ENCODE measurements at regions not wholly inside any gene's neighbourhood (a gene's known extent, or its start where the extent isn't known, plus 50 kb on each side); places are given as distances from the start of the nearest gene placed in this dataset.

DNA sequence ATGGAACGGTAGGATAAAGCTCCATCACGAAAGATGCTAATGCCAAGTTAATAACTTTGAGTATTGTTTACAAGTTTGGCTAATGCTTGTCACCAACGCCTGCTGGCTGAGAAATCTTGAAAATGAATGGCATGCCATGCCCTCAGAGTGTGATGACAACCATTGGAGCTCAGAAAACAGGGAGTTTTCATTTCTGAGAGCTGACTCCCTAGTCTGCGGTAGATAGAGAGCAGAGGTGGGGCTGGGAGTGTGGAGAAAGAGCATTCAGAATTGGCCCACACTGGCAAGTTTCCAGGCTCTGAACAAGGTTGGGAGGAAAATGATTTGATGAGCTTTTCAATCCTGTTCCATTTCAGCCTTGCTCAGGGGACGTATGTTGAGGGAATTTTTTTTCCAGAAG lies 183.9 kb downstream of the CPEB2 start:
- H3K36me3 Mint-ChIP-seq (ENCODE audit: unreplicated experiment), result no peaks in the 10 kb centered on the region
- H3K4me3 Mint-ChIP-seq (ENCODE audit: unreplicated experiment), result no peak overlapping the region
- H3K27ac Mint-ChIP-seq (ENCODE audit: unreplicated experiment), result no peak overlapping the region
- no peaks in the 10 kb centered on the region for H3K4me1 Mint-ChIP-seq (ENCODE audit: low read depth, unreplicated experiment)
- no peaks in the 10 kb centered on the region for H3K27me3 Mint-ChIP-seq (ENCODE audit: unreplicated experiment)
- no peaks in the 10 kb centered on the region for H3K9me3 Mint-ChIP-seq (ENCODE audit: unreplicated experiment)
- TF ChIP-seq, protein P1, sequence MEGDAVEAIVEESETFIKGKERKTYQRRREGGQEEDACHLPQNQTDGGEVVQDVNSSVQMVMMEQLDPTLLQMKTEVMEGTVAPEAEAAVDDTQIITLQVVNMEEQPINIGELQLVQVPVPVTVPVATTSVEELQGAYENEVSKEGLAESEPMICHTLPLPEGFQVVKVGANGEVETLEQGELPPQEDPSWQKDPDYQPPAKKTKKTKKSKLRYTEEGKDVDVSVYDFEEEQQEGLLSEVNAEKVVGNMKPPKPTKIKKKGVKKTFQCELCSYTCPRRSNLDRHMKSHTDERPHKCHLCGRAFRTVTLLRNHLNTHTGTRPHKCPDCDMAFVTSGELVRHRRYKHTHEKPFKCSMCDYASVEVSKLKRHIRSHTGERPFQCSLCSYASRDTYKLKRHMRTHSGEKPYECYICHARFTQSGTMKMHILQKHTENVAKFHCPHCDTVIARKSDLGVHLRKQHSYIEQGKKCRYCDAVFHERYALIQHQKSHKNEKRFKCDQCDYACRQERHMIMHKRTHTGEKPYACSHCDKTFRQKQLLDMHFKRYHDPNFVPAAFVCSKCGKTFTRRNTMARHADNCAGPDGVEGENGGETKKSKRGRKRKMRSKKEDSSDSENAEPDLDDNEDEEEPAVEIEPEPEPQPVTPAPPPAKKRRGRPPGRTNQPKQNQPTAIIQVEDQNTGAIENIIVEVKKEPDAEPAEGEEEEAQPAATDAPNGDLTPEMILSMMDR (IDR thresholded peaks at IDR 0.05; ENCODE audit: partially characterized antibody, unreplicated experiment), result no peak
- DNase-seq, result no peak

DNA sequence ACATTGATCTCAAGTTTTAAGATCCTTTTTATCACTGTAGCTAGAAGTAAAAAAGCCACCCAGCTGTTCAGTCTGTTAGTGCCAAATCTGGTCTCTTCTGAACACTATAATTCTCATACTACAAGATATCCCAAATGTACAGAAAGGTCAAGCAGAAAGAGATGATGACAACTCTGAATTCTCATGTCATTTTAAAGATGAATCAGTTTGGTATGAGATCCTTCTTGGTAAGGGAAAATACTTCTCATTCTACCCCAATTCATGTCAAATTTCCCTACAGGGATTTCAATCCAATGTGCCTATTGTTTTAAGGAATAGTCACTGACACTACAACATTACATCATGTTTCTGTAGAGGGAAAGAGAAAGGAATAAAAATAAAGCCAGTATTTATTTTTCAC lies 184.5 kb downstream of the CPEB2 start:
- H3K9me3 Mint-ChIP-seq (ENCODE audit: unreplicated experiment), result no peaks in the 10 kb centered on the region
- TF ChIP-seq, protein P1 (IDR thresholded peaks at IDR 0.05; ENCODE audit: partially characterized antibody, unreplicated experiment), result no peak
- H3K4me3 Mint-ChIP-seq (ENCODE audit: unreplicated experiment), result no peak overlapping the region
- no peaks in the 10 kb centered on the region for H3K4me1 Mint-ChIP-seq (ENCODE audit: low read depth, unreplicated experiment)
- DNase-seq, result no peak
- H3K27ac Mint-ChIP-seq (ENCODE audit: unreplicated experiment), result no peak overlapping the region
- no peaks in the 10 kb centered on the region for H3K36me3 Mint-ChIP-seq (ENCODE audit: unreplicated experiment)
- H3K27me3 Mint-ChIP-seq (ENCODE audit: unreplicated experiment), result no peaks in the 10 kb centered on the region

DNA sequence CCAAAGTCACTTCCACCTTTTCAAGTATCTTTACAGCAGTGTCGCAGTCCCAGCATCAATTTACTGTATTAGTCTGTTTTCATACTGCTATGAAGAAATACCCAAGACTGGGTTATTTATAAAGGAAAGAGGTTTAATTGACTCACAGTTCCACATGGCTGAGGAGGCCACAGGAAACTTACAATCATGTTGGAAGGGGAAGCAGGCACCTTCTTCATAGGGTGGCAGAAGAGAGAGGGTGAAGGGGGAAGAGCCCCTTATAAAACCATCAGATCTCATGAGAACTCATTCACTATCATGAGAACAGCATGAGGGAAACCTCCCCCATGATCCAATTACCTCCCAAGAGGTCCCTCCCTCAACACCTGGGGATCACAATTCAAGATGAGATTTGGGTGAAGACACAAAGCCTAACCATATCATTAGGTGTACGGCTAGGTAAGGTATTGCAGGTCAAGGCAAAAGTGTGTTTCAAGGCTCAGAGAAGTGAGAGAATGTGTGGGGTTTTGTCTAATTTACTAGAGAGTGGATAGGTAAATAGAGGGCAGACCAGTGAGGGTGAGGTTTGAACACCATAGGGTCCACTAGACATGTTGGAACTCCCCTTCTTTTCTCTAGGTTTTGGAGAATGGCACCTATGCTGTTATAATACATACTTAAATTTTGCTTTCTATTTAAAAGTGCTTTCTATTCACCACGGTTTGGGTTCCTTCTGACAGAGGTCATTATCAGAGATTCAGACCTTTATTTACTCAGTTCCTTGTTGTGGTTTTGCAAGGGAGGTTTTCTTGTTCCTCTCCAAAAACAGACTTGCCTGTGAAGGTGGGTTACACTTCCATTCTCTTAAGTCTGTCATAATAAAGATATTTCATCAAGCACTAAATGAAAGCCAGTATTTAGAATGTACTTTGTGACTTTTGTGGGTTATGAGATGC lies 186.6 kb downstream of the CPEB2 start:
- Mint-ChIP-seq H3K27ac (ENCODE audit: unreplicated experiment) (no peak overlapping the region), H3K9me3 (ENCODE audit: unreplicated experiment) (no peaks in the 10 kb centered on the region), H3K4me3 (ENCODE audit: unreplicated experiment) (no peak overlapping the region)

DNA sequence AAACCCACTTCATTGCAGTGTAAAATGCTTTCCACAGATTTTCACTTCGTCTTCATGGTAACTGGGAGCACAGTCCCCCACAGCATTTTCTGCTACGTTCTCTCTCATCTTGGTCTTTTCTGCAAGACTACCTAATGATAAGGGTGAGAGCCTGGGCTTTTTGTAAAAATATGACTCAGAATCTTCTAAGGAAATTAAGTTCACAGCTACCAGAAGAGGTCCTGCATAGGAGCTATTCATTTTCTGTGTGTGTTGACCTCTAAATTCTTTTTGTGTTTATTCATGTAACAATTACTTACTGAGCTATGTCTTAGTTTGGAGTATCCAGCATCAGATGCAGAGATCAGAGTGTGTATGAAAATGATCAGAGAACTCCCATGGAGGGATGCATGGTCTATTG lies 192.2 kb downstream of the CPEB2 start:
- no peaks in the 10 kb centered on the region for H3K36me3 Mint-ChIP-seq (ENCODE audit: unreplicated experiment)
- H3K27me3 Mint-ChIP-seq (ENCODE audit: unreplicated experiment), result no peaks in the 10 kb centered on the region
- TF ChIP-seq, protein P1 (IDR thresholded peaks at IDR 0.05; ENCODE audit: partially characterized antibody, unreplicated experiment), result no peak
- DNase-seq, result no peak
- H3K4me1 Mint-ChIP-seq (ENCODE audit: low read depth, unreplicated experiment), result peaks cover 23% of the 10 kb centered on the region
- H3K4me3 Mint-ChIP-seq (ENCODE audit: unreplicated experiment), result no peak overlapping the region
- no peak overlapping the region for H3K27ac Mint-ChIP-seq (ENCODE audit: unreplicated experiment)
- peaks cover 2% of the 10 kb centered on the region for H3K9me3 Mint-ChIP-seq (ENCODE audit: unreplicated experiment)

More for the DNA sequence above, 186.6 kb downstream of the CPEB2 start:
- TF ChIP-seq, protein P1 (IDR thresholded peaks at IDR 0.05; ENCODE audit: partially characterized antibody, unreplicated experiment), result no peak
- Mint-ChIP-seq H3K36me3 (ENCODE audit: unreplicated experiment) (no peaks in the 10 kb centered on the region), H3K4me1 (ENCODE audit: low read depth, unreplicated experiment) (peaks cover 2% of the 10 kb centered on the region), H3K27me3 (ENCODE audit: unreplicated experiment) (no peaks in the 10 kb centered on the region)
- DNase-seq, result no peak

DNA sequence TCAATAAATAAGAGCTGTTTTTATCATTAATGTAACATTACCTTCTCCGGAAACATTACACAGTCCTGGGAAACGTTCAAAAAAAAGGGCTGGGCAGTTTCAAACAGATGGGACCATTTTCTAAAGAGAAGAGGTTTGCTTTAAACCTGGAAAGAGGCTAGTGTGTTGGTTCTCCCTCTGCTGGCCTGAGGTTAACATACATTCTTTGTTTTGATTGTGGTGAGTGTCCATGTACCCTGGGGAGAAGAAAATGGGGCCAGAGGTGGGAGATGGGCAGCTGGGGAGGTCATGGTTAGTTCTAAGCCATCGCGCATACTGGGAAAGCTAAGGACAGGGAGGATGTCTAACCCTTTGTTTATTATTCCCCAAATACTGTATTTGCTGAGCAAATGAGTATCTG lies 194.7 kb downstream of the CPEB2 start:
- Mint-ChIP-seq H3K27me3 (ENCODE audit: unreplicated experiment) (no peaks in the 10 kb centered on the region), H3K27ac (ENCODE audit: unreplicated experiment) (peak overlapping the region; percentile 85), H3K36me3 (ENCODE audit: unreplicated experiment) (no peaks in the 10 kb centered on the region), H3K4me3 (ENCODE audit: unreplicated experiment) (peak overlapping the region; percentile 4), H3K9me3 (ENCODE audit: unreplicated experiment) (peaks cover 2% of the 10 kb centered on the region), H3K4me1 (ENCODE audit: low read depth, unreplicated experiment) (peaks cover 23% of the 10 kb centered on the region)
- TF ChIP-seq, protein P1 (IDR thresholded peaks at IDR 0.05; ENCODE audit: partially characterized antibody, unreplicated experiment), result peak; percentile 45
- peak; percentile 32 for DNase-seq

All from glutamatergic neuron (in vitro differentiated cells).